Activated CD8-positive, alpha-beta memory T cell treated with anti-CD3 and anti-CD28 coated beads for 24 hours (primary cell): ENCODE measurements at regions not wholly inside any gene's neighbourhood (a gene's known extent, or its start where the extent isn't known, plus 50 kb on each side); places are given as distances from the start of the nearest gene placed in this dataset.

Experiments used
- DNase-seq: peaks from one replicate; pipeline ENCODE4 v3.0.0-alpha.2; 2020

DNA sequence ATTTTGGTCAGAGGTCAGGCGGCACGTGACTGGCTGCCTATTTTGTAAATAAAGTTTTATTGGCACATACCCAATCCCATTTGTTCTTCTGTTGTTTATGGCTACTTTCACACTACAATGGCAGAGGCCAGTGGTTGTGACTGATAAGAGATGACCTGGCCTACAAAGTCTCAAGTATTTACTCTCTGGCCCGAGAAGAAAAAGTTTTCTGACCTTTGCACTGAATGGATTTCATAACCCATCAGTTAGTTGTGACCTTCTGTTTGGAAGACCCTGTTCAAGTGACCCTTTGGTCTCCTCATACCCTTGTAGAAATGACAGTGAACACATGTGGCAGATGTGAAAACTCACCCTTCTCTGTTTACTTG is 121.4 kb upstream of the MGAT5 start:
- DNase-seq = peak; percentile 17

DNA sequence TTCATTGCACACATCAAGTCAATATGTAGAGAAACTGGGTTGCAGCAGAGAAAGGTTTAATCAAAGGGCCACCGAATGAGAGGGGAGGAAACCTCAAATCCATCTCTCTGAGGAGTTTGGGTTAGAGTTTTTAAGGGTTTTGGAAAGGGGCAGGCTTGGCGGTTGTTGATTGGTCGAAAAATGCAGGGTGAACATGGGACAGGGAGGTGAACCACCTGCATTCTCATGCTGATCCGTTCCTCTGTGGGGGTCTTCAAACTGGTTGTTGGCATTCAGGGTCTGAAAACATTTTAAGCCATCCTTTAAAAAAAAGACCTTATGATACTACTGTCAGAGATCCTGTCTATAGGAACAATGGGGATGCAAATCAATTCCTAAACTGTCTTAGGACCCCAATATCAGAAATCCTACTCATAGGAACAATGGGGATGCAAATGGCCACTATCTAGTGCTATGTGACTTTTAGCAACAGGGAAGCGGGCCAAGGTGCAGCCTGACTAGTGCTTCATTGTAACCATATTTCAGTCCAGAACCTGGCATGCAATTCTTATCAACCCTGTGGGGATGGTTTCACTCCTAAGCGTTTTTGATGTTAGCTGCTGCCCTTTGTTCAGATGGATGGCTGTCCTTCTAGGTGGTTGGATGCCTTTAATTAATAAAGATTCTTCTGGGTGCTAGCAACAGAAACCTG is 120.1 kb upstream of the MGAT5 start:
- peak; percentile 30 for DNase-seq

DNA sequence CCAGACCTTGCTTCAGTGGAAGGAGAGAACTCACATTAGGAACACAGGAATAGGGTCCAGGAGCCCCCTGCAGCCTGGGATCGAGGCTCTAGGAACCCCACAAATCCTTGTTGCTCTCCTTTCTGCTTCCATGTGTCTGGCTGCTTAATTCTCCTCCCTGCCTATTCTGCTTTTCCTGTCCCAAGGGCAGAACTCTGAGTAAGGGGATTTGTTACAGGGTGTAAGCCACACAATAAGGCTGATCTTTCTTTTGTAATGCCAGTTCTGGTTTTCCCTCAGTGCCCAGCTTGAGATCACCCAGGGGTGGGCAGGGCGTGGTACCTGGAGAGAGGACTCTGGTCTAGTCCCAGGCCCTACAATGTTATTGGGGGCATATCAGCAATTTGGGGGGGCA is 119.6 kb upstream of the MGAT5 start:
- DNase-seq = peak; percentile 49

DNA sequence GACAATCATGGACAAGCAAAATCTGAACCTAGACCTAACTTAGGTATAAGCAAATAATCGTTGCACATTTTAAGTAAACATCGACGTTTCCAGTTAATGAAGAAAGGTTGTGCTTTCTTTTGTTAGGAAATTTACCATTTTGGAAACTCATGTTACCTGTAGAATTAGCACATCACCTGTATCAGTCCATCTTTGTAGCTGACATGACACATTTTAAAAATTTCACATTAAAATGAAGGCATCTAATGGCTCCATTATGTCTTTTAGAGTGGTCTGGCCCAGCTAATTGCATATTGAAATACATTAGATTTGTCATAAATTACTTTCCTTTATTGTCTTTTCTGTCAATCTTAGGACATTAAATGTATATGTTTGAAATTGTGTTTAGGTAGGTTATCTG is 119.0 kb upstream of the MGAT5 start:
- DNase-seq = no peak

- peak; percentile 28 for DNase-seq
Measured at GRCh38 chr2:134135793-134136192, 118.1 kb upstream of the MGAT5 start.

- DNase-seq = peak; percentile 26
Measured at GRCh38 chr2:134136731-134137130, 117.1 kb upstream of the MGAT5 start.

- peak; percentile 55 for DNase-seq
Measured at GRCh38 chr2:134137182-134137611, 116.7 kb upstream of the MGAT5 start.

DNA sequence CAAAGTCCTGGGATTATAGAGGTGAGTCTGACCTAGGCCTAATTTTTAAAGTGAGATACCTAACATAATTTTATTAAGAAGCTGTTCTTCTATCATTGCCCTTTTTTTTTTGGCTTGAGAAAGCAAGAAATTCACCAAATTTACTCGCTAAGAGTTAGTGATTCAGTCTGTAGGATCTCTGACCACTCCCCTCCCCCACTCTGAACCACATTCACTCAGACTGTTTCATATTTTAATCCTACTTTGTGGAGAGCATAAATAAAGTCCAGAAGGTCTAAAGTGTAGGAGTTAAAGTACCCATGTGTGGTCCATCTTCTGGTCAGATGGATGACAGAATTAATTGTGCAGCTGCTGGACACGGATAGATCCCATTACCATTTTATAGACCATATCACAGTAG is 115.8 kb upstream of the MGAT5 start:
- no peak for DNase-seq

GRCh38 chr2:134139611-134140010 is 114.3 kb upstream of the MGAT5 start:
- DNase-seq = no peak

DNA sequence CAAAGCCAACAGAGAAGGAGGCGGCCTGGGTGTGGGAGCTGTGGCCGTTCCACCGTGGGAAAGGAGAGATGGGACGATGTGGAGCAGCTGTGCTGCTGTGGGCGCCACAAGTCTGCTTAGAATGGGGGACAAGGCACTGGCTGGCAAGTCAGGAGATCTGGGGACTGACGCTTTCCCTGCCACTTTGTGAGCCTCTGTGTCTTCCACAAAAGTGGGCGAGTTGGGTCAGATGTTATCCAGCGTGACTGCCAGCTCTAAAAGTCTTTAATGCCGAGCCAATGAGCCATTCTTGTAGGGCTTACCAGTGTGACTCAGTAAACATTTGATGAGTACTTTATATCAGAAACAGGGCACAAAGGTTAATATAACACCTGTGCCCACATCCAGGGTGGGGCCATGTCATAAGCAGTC is 113.6 kb upstream of the MGAT5 start:
- no peak for DNase-seq

- peak; percentile 50 for DNase-seq
Measured at GRCh38 chr2:134141598-134142340, 112.1 kb upstream of the MGAT5 start.

- DNase-seq = no peak
Measured at GRCh38 chr2:134142341-134142738, 111.5 kb upstream of the MGAT5 start.

DNA sequence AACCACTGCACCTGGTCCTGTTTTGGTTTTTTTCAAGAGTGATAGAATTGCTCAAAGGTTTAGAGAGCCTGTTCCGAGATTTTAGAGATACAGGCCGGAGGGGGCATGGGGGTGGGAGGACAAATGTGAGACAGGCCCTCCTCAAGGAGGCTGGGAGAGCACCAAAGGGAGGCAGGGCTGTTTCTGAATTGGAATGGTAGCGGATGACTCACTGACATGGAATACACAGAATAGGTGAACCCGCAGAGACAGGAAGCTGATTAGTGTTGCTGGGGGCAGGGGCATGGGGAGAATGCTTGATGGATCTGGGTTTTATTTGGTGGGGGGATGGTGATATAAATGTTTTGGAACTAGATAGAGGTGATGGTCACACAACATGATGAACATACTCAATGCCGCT is 111.0 kb upstream of the MGAT5 start:
- DNase-seq = no peak

DNA sequence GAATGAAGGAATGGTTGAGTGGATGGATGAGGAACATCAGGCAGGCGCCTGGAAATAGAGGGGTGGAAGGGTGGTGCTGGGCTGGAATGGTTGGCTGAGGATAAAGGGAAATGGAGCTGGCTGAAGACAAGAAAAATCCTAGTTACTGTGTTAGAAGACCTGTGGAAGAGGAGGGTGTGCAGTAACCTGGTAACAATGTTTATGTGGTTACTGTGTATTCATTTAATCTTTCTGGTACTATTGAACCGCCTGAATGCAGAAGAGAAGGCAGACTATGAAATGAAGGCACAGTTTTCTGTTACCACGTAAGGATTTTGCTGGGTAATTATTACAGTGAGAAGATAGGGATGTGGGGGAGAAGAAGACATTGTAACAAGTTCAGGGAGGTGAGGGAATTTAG is 110.3 kb upstream of the MGAT5 start:
- DNase-seq = no peak

GRCh38 chr2:134144081-134144596 is 109.7 kb upstream of the MGAT5 start:
- DNase-seq = no peak

DNA sequence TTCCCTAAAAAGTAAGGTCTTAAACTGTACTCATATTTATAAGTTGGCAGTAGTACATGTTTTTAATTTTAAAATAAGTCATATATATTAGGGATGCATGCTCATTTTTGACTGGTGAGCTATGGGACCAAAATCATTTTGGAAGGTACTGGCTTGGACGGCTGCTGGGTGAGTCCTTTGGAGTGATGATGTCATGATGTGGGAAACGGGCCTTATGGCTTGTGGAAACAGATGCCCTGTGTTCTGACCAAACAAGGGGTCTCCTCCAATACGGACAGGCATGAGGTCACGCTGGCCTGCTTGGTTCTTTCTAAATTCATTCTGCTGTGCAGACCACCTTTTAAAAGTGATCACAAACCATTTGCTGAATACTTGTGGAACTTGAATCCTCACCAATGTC is 109.2 kb upstream of the MGAT5 start:
- DNase-seq = no peak

- DNase-seq = no peak
Measured at GRCh38 chr2:134145519-134145918, 108.4 kb upstream of the MGAT5 start.

GRCh38 chr2:134146161-134146560 is 107.7 kb upstream of the MGAT5 start:
- no peak for DNase-seq

- DNase-seq = no peak
Measured at GRCh38 chr2:134146620-134147019, 107.3 kb upstream of the MGAT5 start.

DNA sequence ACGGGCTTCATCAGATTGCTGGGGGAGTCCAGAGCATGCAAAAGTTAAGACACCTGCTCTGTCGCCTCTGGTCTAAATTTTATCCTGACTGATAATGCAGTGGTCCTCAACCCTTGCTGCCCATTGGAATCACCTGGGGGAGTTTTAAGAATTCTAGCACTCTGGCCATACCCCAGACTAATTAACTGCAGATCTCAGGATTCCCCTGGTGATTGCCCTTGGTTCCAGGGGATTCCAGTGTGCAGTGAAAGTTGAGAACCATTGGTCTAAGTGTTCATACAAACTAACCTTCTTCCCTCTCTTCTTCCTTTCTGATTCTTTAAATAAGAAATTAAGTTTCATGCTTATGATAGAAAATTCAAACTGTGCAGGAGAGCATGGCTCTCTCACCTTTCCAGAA is 105.7 kb upstream of the MGAT5 start:
- DNase-seq = no peak

DNA sequence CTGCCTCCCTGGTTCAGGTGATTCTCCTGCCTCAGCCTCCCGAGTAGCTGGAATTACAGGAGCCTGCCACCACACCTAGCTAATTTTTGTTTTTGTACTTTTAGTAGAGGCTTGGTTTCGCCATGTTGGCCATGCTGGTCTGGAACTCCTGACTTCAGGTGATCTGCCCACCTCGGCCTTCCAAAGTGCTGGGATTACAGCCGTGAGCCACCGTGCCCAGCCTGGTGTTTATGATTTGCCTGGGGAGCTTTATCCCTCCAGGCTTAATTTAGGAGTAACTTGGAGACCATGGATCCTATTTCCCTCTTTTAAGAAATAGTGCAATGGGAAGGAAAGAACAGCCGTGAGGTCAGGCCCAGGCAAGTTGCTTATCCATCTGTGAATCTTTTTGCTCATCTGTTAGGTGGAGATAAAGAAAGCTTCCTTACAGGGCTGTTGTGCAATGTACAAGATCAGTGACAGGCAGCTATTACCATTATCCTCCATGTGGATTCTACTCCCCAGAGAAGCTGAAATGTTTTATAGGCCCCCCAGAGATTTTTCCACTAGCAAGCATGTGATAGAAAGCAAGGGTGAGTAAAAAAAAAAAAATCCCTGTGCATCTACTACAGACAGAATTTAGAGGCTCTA is 104.9 kb upstream of the MGAT5 start:
- no peak for DNase-seq

DNA sequence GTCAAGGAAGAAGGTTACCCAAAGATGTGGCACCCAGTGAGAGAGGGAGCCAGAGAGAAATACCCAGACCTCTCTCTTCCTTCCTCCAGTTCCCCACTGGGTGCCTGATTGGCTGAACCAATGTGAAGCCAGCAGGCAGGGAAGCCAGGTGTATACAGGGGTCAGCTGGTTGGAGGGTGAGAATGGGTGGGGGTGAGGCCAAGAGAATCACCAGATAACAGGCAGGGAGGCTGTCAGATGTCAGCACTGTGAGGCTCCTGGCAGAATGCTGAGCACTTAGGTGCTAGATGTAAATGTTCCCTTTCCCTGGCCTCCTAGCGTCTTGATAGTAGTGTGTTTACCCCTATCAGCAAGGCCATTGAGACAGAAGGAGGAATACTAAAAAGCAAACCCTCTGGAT is 104.0 kb upstream of the MGAT5 start:
- DNase-seq = no peak

- DNase-seq = no peak
Measured at GRCh38 chr2:134150760-134151159, 103.1 kb upstream of the MGAT5 start.
